Peyer's patch (tissue), 4 donors: ENCODE measurements at regions not wholly inside any gene's neighbourhood (a gene's known extent, or its start where the extent isn't known, plus 50 kb on each side); places are given as distances from the start of the nearest gene placed in this dataset.
"Not testable (repeated sequence)": the region's sequence is repeated elsewhere in the genome, so short reads cannot be mapped to it uniquely, and the experiment has no call there.

Experiments
- POLR2A ChIP-seq, 2 donors: fragments of 450-650 bp; IDR thresholded peaks; one replicate each; pipeline ENCODE4 v1.5.1; 2017; ENCODE audit warnings: antibody characterized with exemption in 2 of 2, mild to moderate bottlenecking in 2 of 2, moderate library complexity in 2 of 2
- TF ChIP-seq, protein P1 (sequence below), 6 experiments: fragments of 450-650 bp in 4 of 6; fragments of 200-600 bp in 2 of 6; sonication (generic) in 1 of 6; IDR thresholded peaks; one replicate each; pipeline ENCODE4 v1.5.1; 2017 to 2019; ENCODE audit warnings: antibody characterized with exemption in 6 of 6, mild to moderate bottlenecking in 3 of 6, moderate library complexity in 1 of 6

DNA sequence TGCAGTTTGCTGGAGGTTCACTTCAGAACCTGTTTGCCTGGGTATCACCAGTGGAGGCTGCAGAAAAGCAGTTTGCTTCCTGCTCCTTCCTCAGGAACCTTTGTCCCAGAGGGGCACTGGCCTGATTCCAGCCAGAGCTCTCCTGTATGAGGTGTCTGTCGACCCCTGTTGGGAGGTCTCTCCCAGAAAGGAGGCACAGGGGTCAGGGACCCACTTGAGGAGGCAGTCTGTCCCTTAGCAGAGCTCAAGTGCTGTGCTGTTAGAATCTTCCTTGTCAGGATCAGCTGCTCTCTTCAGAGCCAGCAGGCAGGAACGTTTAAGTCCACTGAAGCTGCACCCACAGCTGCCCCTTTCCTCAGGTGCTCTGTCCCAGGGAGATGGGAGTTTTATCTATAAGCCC lies 164.8 kb downstream of the TTC6 start:
- TF ChIP-seq, protein P1, sequence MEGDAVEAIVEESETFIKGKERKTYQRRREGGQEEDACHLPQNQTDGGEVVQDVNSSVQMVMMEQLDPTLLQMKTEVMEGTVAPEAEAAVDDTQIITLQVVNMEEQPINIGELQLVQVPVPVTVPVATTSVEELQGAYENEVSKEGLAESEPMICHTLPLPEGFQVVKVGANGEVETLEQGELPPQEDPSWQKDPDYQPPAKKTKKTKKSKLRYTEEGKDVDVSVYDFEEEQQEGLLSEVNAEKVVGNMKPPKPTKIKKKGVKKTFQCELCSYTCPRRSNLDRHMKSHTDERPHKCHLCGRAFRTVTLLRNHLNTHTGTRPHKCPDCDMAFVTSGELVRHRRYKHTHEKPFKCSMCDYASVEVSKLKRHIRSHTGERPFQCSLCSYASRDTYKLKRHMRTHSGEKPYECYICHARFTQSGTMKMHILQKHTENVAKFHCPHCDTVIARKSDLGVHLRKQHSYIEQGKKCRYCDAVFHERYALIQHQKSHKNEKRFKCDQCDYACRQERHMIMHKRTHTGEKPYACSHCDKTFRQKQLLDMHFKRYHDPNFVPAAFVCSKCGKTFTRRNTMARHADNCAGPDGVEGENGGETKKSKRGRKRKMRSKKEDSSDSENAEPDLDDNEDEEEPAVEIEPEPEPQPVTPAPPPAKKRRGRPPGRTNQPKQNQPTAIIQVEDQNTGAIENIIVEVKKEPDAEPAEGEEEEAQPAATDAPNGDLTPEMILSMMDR (IDR thresholded peaks at IDR 0.05): not testable (repeated sequence)
- not testable (repeated sequence) for TF ChIP-seq POLR2A (IDR thresholded peaks at IDR 0.05)
